ENCODE measurements at regions not wholly inside any gene's neighbourhood (a gene's known extent, or its start where the extent isn't known, plus 50 kb on each side); places are given as distances from the start of the nearest gene placed in this dataset.

- no peak for TF ChIP-seq CTCF (IDR thresholded peaks at IDR 0.05 in 4 of 5, conservative IDR thresholded peaks at IDR 0.05 in 1 of 5)
- TF ChIP-seq POLR2A (IDR thresholded peaks at IDR 0.05), result no peak
Observed at GRCh38 chr6:54993948-54994347, 147.4 kb downstream of the FAM83B start.

All from gastrocnemius medialis (tissue), 4 donors.